Activated CD4-positive, alpha-beta memory T cell treated with anti-CD3 and anti-CD28 coated beads for 36 hours (primary cell): ENCODE measurements at regions not wholly inside any gene's neighbourhood (a gene's known extent, or its start where the extent isn't known, plus 50 kb on each side); places are given as distances from the start of the nearest gene placed in this dataset.

ENCODE experiments used
- CTCF ChIA-PET: fragments of 350-600 bp; sonication (Branson Sonifier 250); formaldehyde crosslinking; loops from one replicate; lab custom pipeline; 2021; ENCODE audit warnings: antibody characterized with exemption, inconsistent platforms; lab: Charles Lee
- POLR2A ChIA-PET: fragments of 350-600 bp; sonication (Branson Sonifier 250); formaldehyde crosslinking; loops from one replicate; lab custom pipeline; 2021; ENCODE audit warnings: antibody characterized with exemption; lab: Charles Lee
- DNase-seq: peaks from one replicate; pipeline ENCODE4 v3.0.0-alpha.2; 2020
- H3K27ac Mint-ChIP-seq: one replicate; pipeline ENCODE4 v1.8.0; 2021; ENCODE audit warnings: mixed read lengths
- H3K27me3 Mint-ChIP-seq: one replicate; pipeline ENCODE4 v1.8.0; 2021; ENCODE audit warnings: mixed read lengths
- H3K36me3 Mint-ChIP-seq: one replicate; pipeline ENCODE4 v1.8.0; 2021; ENCODE audit warnings: mixed read lengths
- H3K4me1 Mint-ChIP-seq: one replicate; pipeline ENCODE4 v1.8.0; 2021; ENCODE audit warnings: low read depth, mixed read lengths
- H3K4me3 Mint-ChIP-seq: one replicate; pipeline ENCODE4 v1.8.0; 2021; ENCODE audit warnings: mild to moderate bottlenecking, mixed read lengths
- H3K9me3 Mint-ChIP-seq: one replicate; pipeline ENCODE4 v1.8.0; 2021; ENCODE audit warnings: mixed read lengths
- intact Hi-C: fragments of 100-400 bp; cut with micrococcal nuclease; formaldehyde crosslinking; loops from one replicate; pipeline ENCODE4 v1.15.1; 2023

GRCh38 chr1:232451506-232451905 is 178.4 kb downstream of the SIPA1L2 start:
- H3K27me3 Mint-ChIP-seq, result no peaks in the 10 kb centered on the region
- POLR2A ChIA-PET, result no interaction called here
- intact Hi-C loops, result no loop called here
- DNase-seq, result no peak
- H3K27ac Mint-ChIP-seq, result no peak overlapping the region
- peaks cover 4% of the 10 kb centered on the region for H3K4me1 Mint-ChIP-seq
- no peaks in the 10 kb centered on the region for H3K9me3 Mint-ChIP-seq
- peaks cover 4% of the 10 kb centered on the region for H3K36me3 Mint-ChIP-seq
- CTCF ChIA-PET, result interaction anchor here (0.6 to 1.1 kb wide), 2 partner anchors 176 to 1609 kb away, joined by 3 read pairs; no protein-coding TSS in a partner anchor
- H3K4me3 Mint-ChIP-seq, result no peak overlapping the region

- Mint-ChIP-seq H3K4me3 (no peak overlapping the region), H3K36me3 (peaks cover 4% of the 10 kb centered on the region), H3K9me3 (no peaks in the 10 kb centered on the region), H3K27me3 (no peaks in the 10 kb centered on the region), H3K4me1 (peaks cover 4% of the 10 kb centered on the region), H3K27ac (no peak overlapping the region)
- intact Hi-C loops, result no loop called here
- no peak for DNase-seq
- ChIA-PET CTCF (no interaction called here), POLR2A (no interaction called here)
Measured at GRCh38 chr1:232450615-232451014, 179.3 kb downstream of the SIPA1L2 start.

GRCh38 chr1:232447125-232447524 is 182.8 kb downstream of the SIPA1L2 start:
- DNase-seq, result no peak
- peaks cover 2% of the 10 kb centered on the region for H3K4me1 Mint-ChIP-seq
- CTCF ChIA-PET, result no interaction called here

GRCh38 chr1:232445361-232446106 is 184.4 kb downstream of the SIPA1L2 start:
- Mint-ChIP-seq H3K4me3 (no peak overlapping the region), H3K4me1 (no peaks in the 10 kb centered on the region), H3K9me3 (no peaks in the 10 kb centered on the region), H3K27ac (no peak overlapping the region), H3K27me3 (no peaks in the 10 kb centered on the region), H3K36me3 (peaks cover 5% of the 10 kb centered on the region)
- intact Hi-C loops, result no loop called here
- DNase-seq, result no peak
- POLR2A ChIA-PET, result no interaction called here
- CTCF ChIA-PET, result no interaction called here

More at GRCh38 chr1:232447125-232447524, 182.8 kb downstream of the SIPA1L2 start:
- H3K36me3 Mint-ChIP-seq, result no peaks in the 10 kb centered on the region
- H3K9me3 Mint-ChIP-seq, result no peaks in the 10 kb centered on the region
- H3K4me3 Mint-ChIP-seq, result no peak overlapping the region
- H3K27ac Mint-ChIP-seq, result no peak overlapping the region
- POLR2A ChIA-PET, result no interaction called here
- no peaks in the 10 kb centered on the region for H3K27me3 Mint-ChIP-seq
- intact Hi-C loops, result no loop called here

- Mint-ChIP-seq H3K27me3 (no peaks in the 10 kb centered on the region), H3K4me3 (no peak overlapping the region), H3K36me3 (peaks cover 11% of the 10 kb centered on the region), H3K4me1 (no peaks in the 10 kb centered on the region), H3K9me3 (no peaks in the 10 kb centered on the region), H3K27ac (no peak overlapping the region)
- CTCF ChIA-PET, result no interaction called here
- POLR2A ChIA-PET, result no interaction called here
- intact Hi-C loops, result no loop called here
- no peak for DNase-seq
Measured at GRCh38 chr1:232443372-232443771, 186.6 kb downstream of the SIPA1L2 start.

GRCh38 chr1:232441036-232441411 is 188.9 kb downstream of the SIPA1L2 start:
- Mint-ChIP-seq H3K27me3 (no peaks in the 10 kb centered on the region), H3K4me3 (no peak overlapping the region), H3K36me3 (peaks cover 17% of the 10 kb centered on the region), H3K27ac (no peak overlapping the region), H3K4me1 (no peaks in the 10 kb centered on the region), H3K9me3 (no peaks in the 10 kb centered on the region)
- ChIA-PET POLR2A (no interaction called here), CTCF (interaction anchor here (0.7 kb wide), 1 partner anchor 18 kb away, joined by 3 read pairs; no protein-coding TSS in a partner anchor)
- intact Hi-C loops, result no loop called here
- DNase-seq, result no peak

GRCh38 chr1:232440325-232441035 is 189.5 kb downstream of the SIPA1L2 start:
- POLR2A ChIA-PET, result no interaction called here
- Mint-ChIP-seq H3K9me3 (no peaks in the 10 kb centered on the region), H3K27me3 (no peaks in the 10 kb centered on the region), H3K4me1 (no peaks in the 10 kb centered on the region), H3K4me3 (no peak overlapping the region), H3K36me3 (peaks cover 17% of the 10 kb centered on the region), H3K27ac (no peak overlapping the region)
- peak; percentile 21 for DNase-seq
- CTCF ChIA-PET, result no interaction called here
- intact Hi-C loops, result no loop called here

- H3K4me3 Mint-ChIP-seq, result no peak overlapping the region
- H3K9me3 Mint-ChIP-seq, result no peaks in the 10 kb centered on the region
- intact Hi-C loops, result no loop called here
- no peak overlapping the region for H3K27ac Mint-ChIP-seq
- DNase-seq, result no peak
- POLR2A ChIA-PET, result no interaction called here
- no peaks in the 10 kb centered on the region for H3K4me1 Mint-ChIP-seq
- no peaks in the 10 kb centered on the region for H3K27me3 Mint-ChIP-seq
- CTCF ChIA-PET, result no interaction called here
- peaks cover 17% of the 10 kb centered on the region for H3K36me3 Mint-ChIP-seq
Measured at GRCh38 chr1:232439011-232439410, 190.9 kb downstream of the SIPA1L2 start.

- Mint-ChIP-seq H3K36me3 (peaks cover 17% of the 10 kb centered on the region), H3K27ac (no peak overlapping the region), H3K4me1 (no peaks in the 10 kb centered on the region), H3K27me3 (no peaks in the 10 kb centered on the region), H3K9me3 (no peaks in the 10 kb centered on the region), H3K4me3 (no peak overlapping the region)
- ChIA-PET CTCF (no interaction called here), POLR2A (no interaction called here)
- DNase-seq, result no peak
- intact Hi-C loops, result no loop called here
Measured at GRCh38 chr1:232438476-232438875, 191.5 kb downstream of the SIPA1L2 start.

GRCh38 chr1:232437510-232437909 is 192.4 kb downstream of the SIPA1L2 start:
- peaks cover 17% of the 10 kb centered on the region for H3K36me3 Mint-ChIP-seq
- intact Hi-C loops, result no loop called here
- ChIA-PET POLR2A (no interaction called here), CTCF (no interaction called here)
- DNase-seq, result no peak
- no peaks in the 10 kb centered on the region for H3K4me1 Mint-ChIP-seq
- no peaks in the 10 kb centered on the region for H3K27me3 Mint-ChIP-seq
- H3K4me3 Mint-ChIP-seq, result no peak overlapping the region
- H3K9me3 Mint-ChIP-seq, result no peaks in the 10 kb centered on the region
- no peak overlapping the region for H3K27ac Mint-ChIP-seq

GRCh38 chr1:232435729-232436128 is 194.2 kb downstream of the SIPA1L2 start:
- Mint-ChIP-seq H3K27me3 (no peaks in the 10 kb centered on the region), H3K4me1 (no peaks in the 10 kb centered on the region), H3K4me3 (no peak overlapping the region), H3K36me3 (peaks cover 12% of the 10 kb centered on the region), H3K27ac (no peak overlapping the region), H3K9me3 (no peaks in the 10 kb centered on the region)
- CTCF ChIA-PET, result no interaction called here
- intact Hi-C loops, result no loop called here
- POLR2A ChIA-PET, result no interaction called here
- no peak for DNase-seq

GRCh38 chr1:232432313-232432712 is 197.6 kb downstream of the SIPA1L2 start:
- Mint-ChIP-seq H3K4me1 (no peaks in the 10 kb centered on the region), H3K27me3 (no peaks in the 10 kb centered on the region), H3K4me3 (no peak overlapping the region), H3K27ac (no peak overlapping the region), H3K36me3 (peaks cover 2% of the 10 kb centered on the region), H3K9me3 (no peaks in the 10 kb centered on the region)
- intact Hi-C loops, result no loop called here
- ChIA-PET POLR2A (no interaction called here), CTCF (no interaction called here)
- DNase-seq, result no peak

GRCh38 chr1:232431748-232432147 is 198.2 kb downstream of the SIPA1L2 start:
- no peaks in the 10 kb centered on the region for H3K9me3 Mint-ChIP-seq
- CTCF ChIA-PET, result no interaction called here
- no peak overlapping the region for H3K27ac Mint-ChIP-seq
- POLR2A ChIA-PET, result no interaction called here
- H3K4me3 Mint-ChIP-seq, result no peak overlapping the region
- H3K27me3 Mint-ChIP-seq, result no peaks in the 10 kb centered on the region
- no peaks in the 10 kb centered on the region for H3K4me1 Mint-ChIP-seq
- intact Hi-C loops, result no loop called here
- H3K36me3 Mint-ChIP-seq, result peaks cover 2% of the 10 kb centered on the region
- no peak for DNase-seq
